ENCODE measurements at regions not wholly inside any gene's neighbourhood (a gene's known extent, or its start where the extent isn't known, plus 50 kb on each side); places are given as distances from the start of the nearest gene placed in this dataset.

- TF ChIP-seq CTCF (IDR thresholded peaks at IDR 0.05), result no peak
- TF ChIP-seq REST (IDR thresholded peaks at IDR 0.05; ENCODE audit: insufficient read depth in 1 of 2, low read depth in 2 of 2, low read length in 1 of 2), result no peak
- TF ChIP-seq POLR2AphosphoS5 (IDR thresholded peaks at IDR 0.05; ENCODE audit: low read depth, low read length), result no peak
- no peak for TF ChIP-seq SIN3A (IDR thresholded peaks at IDR 0.05; ENCODE audit: borderline replicate concordance, insufficient read depth, low read depth, low read length)
Observed at GRCh38 chr2:172230889-172231401, 128.2 kb upstream of the DLX2 start.

All from Panc1 (cell line).